ENCODE measurements at regions not wholly inside any gene's neighbourhood (a gene's known extent, or its start where the extent isn't known, plus 50 kb on each side); places are given as distances from the start of the nearest gene placed in this dataset.
"Not testable (repeated sequence)": the region's sequence is repeated elsewhere in the genome, so short reads cannot be mapped to it uniquely, and the experiment has no call there.

DNA sequence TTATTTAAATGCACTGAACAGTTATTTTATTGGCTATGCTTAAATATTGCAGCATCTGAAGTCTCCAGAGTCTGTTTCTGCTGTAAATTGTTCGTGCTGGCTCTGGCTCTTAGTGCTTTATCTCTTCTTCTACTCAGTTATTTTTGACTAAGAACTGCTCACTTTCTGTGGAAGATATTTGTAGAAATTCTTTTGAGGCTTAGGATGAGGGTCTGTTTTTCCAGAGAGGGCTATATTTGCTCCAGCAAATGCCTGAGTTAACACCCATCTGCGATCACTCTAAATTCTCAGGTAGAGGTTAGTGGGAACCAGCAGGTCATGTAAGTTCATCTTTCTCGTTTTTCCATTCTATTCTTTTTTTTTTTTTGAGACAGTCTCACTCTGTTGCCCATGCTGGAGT lies 71.1 kb downstream of the ARL6IP4 start:
- Histone ChIP-seq H3K27ac (no peak overlapping the region), H3K4me1 (no peaks in the 10 kb centered on the region), H3K36me3 (no peaks in the 10 kb centered on the region), H3K9me3 (no peaks in the 10 kb centered on the region), H3K4me3 (no peak overlapping the region), H3K9ac (ENCODE audit: low read depth in 2 of 2, low read length in 2 of 2) (no peak overlapping the region), H3K27me3 (no peaks in the 10 kb centered on the region)
- no peak for DNase-seq
- intact Hi-C loops (cut with DNase I): no loop called here
- TF ChIP-seq, protein P1, sequence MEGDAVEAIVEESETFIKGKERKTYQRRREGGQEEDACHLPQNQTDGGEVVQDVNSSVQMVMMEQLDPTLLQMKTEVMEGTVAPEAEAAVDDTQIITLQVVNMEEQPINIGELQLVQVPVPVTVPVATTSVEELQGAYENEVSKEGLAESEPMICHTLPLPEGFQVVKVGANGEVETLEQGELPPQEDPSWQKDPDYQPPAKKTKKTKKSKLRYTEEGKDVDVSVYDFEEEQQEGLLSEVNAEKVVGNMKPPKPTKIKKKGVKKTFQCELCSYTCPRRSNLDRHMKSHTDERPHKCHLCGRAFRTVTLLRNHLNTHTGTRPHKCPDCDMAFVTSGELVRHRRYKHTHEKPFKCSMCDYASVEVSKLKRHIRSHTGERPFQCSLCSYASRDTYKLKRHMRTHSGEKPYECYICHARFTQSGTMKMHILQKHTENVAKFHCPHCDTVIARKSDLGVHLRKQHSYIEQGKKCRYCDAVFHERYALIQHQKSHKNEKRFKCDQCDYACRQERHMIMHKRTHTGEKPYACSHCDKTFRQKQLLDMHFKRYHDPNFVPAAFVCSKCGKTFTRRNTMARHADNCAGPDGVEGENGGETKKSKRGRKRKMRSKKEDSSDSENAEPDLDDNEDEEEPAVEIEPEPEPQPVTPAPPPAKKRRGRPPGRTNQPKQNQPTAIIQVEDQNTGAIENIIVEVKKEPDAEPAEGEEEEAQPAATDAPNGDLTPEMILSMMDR (IDR thresholded peaks at IDR 0.05): no peak

DNA sequence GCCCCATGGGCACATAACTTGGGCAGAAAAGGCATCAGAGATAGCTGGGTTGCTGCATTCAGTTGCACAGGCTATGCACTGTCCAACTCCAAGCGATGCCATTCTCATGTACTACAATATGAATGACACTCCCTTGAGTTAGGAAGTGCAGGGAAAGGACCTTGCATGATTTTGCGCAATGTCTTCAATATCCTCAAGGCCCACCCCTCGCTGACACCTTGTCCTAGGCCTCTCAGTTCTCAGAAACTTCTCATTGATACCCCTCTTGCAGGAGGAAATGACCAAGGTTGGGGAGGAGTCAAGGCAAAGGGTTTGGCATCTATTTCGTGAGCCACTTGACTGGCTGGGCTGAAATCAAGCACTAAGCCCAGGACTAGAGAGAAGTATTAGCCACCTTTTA lies 70.4 kb downstream of the ARL6IP4 start:
- TF ChIP-seq, protein P1 (IDR thresholded peaks at IDR 0.05): no peak
- DNase-seq: no peak
- Histone ChIP-seq H3K27me3 (no peaks in the 10 kb centered on the region), H3K4me1 (no peaks in the 10 kb centered on the region), H3K36me3 (no peaks in the 10 kb centered on the region), H3K9me3 (no peaks in the 10 kb centered on the region), H3K27ac (no peak overlapping the region), H3K9ac (ENCODE audit: low read depth in 2 of 2, low read length in 2 of 2) (no peak overlapping the region), H3K4me3 (no peak overlapping the region)
- intact Hi-C loops (cut with DNase I): no loop called here

DNA sequence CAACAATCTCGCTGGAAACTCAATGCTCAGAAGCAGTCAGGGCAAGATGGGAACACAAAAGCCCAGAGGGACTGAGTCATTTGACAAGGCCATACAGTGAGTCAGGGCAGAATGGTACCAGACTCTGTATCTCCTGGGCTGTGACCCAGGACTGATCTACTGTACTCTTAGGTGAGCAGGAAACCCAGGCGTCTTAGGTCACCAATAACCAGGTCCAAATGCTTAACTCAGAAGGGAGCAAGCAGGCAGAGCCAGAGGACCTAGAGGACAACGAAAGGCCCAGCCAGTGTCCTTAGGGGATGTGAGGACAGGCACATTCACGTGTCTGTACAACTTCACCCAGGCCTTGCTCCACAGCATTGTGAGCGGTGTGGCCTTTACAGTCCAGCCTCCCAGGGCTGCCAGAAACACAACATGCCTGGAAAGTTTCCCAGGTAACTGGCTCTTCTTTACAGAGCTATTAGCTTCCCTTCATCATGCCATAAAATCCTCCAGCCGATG lies 69.9 kb downstream of the ARL6IP4 start:
- intact Hi-C loops (cut with DNase I): no loop called here
- Histone ChIP-seq H3K36me3 (no peaks in the 10 kb centered on the region), H3K9me3 (no peaks in the 10 kb centered on the region), H3K4me1 (no peaks in the 10 kb centered on the region), H3K27ac (no peak overlapping the region), H3K4me3 (no peak overlapping the region), H3K27me3 (no peaks in the 10 kb centered on the region), H3K9ac (ENCODE audit: low read depth in 2 of 2, low read length in 2 of 2) (no peak overlapping the region)
- no peak for DNase-seq
- TF ChIP-seq, protein P1 (IDR thresholded peaks at IDR 0.05): no peak

DNA sequence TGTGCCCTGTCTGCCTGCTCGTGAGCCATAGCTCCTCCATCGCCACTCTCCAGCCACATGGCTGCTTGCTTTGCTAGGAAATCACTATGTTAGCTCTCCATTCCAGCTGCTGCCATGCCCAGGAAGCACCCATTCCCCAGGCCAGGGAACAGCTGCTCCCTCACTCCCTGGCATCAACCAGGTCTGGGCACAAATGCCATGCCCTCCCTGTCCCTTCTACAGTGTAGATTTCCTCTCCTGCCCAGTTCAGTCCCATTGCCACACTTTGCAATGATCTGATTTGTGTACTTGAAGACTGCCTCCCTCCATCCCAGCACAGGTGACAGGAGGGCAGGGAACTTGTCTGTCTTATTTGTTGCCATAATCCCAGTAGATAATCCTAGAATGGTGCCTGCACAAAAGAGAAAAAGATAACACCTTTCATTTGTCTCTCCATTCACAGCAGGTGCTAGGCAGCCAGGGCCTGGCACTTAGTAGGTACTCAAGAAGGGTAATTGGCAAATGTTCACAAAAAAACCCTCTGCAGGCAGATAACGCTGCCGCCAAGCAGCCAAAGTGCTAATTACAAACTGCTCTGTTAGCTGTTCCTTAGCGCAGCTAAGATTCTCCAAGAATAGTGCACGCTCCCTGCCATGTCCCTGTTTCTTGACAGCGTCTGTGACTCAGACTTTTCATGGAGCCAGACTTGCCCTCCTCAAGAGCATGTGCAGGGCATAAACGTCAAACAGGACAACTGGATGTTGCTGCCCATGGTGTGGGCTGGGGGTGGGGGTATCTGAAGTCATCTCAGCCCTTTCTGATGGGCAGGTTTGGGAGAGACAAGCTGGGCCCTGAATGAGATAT lies 69.1 kb downstream of the ARL6IP4 start:
- Histone ChIP-seq H3K9ac (ENCODE audit: low read depth in 2 of 2, low read length in 2 of 2) (no peak overlapping the region), H3K4me3 (no peak overlapping the region), H3K36me3 (no peaks in the 10 kb centered on the region), H3K9me3 (no peaks in the 10 kb centered on the region), H3K27ac (no peak overlapping the region), H3K4me1 (no peaks in the 10 kb centered on the region), H3K27me3 (no peaks in the 10 kb centered on the region)
- intact Hi-C loops (cut with DNase I): no loop called here
- no peak for DNase-seq
- TF ChIP-seq, protein P1 (IDR thresholded peaks at IDR 0.05): no peak

DNA sequence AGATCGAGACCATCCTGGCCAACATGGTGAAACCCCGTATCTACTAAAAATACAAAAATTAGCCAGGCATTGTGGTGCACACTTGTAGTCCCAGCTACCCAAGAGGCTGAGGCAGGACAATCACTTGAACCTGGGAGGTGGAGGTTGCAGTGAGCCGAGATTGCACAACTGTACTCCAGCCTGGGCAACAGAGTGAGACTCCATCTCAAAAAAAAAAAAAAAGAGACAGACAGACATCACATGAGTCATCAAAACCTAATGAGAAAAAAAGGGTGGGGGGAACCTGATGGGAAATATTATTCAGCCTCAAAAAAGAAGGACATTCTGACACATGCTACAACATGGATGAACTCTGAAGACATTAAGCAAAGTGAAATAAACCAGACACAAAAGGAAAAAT lies 67.4 kb downstream of the ARL6IP4 start:
- H3K4me3 ChIP-seq; H3K9me3 ChIP-seq; DNase-seq; H3K27me3 ChIP-seq; H3K4me1 ChIP-seq; H3K36me3 ChIP-seq; intact Hi-C loops (cut with DNase I); H3K9ac ChIP-seq (ENCODE audit: low read depth in 2 of 2, low read length in 2 of 2); H3K27ac ChIP-seq: not testable (repeated sequence)

DNA sequence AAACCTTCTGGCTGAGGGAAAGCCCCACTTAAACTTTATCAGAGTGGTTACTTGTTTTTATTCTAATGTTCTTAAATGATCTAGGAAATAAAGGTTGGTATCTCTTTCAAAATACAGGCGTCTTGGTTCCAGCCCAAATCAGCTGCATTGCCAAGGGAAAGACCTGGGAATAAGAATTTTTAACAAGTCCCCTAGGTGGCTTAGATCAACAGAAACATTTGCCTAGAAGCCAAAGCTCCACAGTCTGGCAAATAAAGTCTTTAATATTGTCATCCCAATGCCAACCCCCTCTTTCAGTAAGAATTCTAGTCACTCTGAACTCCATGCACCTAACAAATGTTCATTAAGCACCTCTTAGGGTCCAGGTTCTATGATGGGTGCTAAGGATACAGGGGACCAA lies 66.8 kb downstream of the ARL6IP4 start:
- H3K9me3 ChIP-seq: no peaks in the 10 kb centered on the region
- TF ChIP-seq, protein P1 (IDR thresholded peaks at IDR 0.05): no peak
- intact Hi-C loops (cut with DNase I): no loop called here
- no peak overlapping the region for H3K27ac ChIP-seq
- H3K4me3 ChIP-seq: no peak overlapping the region
- H3K27me3 ChIP-seq: no peaks in the 10 kb centered on the region
- DNase-seq: no peak
- H3K4me1 ChIP-seq: peaks cover 4% of the 10 kb centered on the region
- H3K9ac ChIP-seq (ENCODE audit: low read depth in 2 of 2, low read length in 2 of 2): no peak overlapping the region
- H3K36me3 ChIP-seq: no peaks in the 10 kb centered on the region

Measured in colonic mucosa (tissue), 4 donors.